Stimulated activated CD8-positive, alpha-beta memory T cell treated with anti-CD3 and anti-CD28 coated beads, Interleukin-7, amount 100 ng/mL, for 24 hours (primary cell): ENCODE measurements at regions not wholly inside any gene's neighbourhood (a gene's known extent, or its start where the extent isn't known, plus 50 kb on each side); places are given as distances from the start of the nearest gene placed in this dataset.

Experiments used
- DNase-seq: peaks from one replicate; pipeline ENCODE4 v3.0.0-alpha.2; 2020; ENCODE audit warnings: low read depth

DNA sequence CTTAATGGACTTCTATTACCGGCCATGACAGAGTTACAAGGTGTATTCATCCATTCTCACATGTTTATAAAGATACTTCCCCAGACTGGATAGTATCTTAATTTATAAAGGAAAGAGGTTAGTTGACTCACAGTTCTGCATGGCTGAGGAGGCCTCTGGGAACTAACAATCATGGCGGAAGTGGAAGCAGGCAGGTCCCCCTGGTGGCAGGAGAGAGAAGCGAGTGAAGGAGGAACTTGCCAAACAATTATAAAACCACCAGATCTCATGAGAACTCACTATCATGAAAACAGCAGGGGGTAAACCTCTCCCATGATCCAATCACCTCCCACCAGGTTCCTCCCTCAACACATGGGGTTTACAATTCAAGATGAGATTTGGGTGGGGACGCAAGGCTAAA lies 170.0 kb upstream of the PDGFD start:
- no peak for DNase-seq

DNA sequence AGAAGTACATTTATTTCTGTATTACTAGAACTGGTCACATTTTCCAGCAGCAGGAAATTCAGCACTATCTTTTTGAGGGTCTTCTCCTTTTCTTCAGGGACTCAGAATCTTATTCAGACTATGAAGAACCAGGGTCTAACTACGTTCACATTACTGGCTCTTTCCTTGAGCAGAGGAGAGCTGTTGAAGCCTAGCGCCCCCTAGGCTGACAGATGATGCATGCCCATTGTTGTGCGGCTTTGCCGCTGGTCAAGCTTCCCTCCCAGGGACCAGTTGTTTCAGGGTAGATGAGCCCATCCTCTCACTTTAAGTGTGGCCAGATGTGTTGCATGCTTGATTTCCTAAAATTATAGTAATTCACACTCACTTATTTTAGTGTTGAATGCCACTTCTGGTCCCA lies 168.2 kb upstream of the PDGFD start:
- no peak for DNase-seq

GRCh38 chr11:104329078-104329665 lies 165.2 kb upstream of the PDGFD start:
- DNase-seq: no peak

- no peak for DNase-seq
Observed at GRCh38 chr11:104328512-104328907, 164.6 kb upstream of the PDGFD start.

DNA sequence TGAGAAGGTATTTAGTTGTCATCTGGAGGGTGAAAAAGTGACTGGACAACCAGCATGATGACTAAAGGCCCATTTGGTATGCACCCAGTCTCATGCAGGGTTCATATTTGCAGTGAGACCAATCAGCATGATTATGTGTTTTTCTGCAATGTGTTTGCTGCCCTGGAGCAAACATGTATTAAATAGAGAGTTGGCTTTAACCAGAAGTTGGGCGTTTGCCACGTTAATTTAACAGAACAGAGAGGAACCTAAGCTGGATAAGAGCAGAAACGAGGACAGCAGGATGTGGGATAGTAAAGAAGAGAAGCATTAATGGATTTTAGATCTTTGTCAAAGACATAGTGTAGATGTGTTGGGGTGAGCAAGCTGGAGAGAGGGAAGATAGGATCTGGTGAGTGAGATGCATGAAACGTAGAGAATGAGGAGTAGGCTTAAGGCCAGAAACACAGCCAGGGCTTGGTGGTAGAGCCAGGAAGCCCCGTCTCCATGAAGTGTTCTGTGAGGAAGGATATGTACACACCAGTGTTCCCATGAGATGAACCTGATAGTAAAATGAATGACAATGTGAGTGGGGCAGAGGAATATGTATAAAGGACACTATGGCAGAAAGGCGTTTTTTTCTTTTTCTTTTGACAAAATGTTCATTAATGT lies 164.0 kb upstream of the PDGFD start:
- DNase-seq: no peak

DNA sequence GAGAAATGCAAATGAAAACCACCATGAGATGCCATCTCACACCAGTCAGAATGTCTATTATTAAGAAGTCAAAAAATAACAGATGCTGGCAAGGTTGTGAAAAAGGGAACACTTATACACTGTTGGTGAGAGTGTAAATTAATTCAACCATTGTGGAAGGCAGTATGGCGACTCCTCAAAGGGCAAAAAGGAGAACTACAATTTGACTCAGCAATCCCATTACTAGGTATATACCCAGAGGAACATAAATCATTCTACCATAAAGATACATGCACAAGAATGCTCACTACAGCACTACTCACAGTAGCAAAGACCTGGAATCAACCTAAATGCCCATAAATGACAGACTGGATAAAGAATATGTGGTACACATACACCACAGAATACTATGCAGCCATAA lies 161.1 kb upstream of the PDGFD start:
- DNase-seq: no peak

GRCh38 chr11:104324276-104324675 lies 160.3 kb upstream of the PDGFD start:
- no peak for DNase-seq

- DNase-seq: no peak
Observed at GRCh38 chr11:104323841-104324240, 159.9 kb upstream of the PDGFD start.

- DNase-seq: no peak
Observed at GRCh38 chr11:104322696-104323095, 158.7 kb upstream of the PDGFD start.

DNA sequence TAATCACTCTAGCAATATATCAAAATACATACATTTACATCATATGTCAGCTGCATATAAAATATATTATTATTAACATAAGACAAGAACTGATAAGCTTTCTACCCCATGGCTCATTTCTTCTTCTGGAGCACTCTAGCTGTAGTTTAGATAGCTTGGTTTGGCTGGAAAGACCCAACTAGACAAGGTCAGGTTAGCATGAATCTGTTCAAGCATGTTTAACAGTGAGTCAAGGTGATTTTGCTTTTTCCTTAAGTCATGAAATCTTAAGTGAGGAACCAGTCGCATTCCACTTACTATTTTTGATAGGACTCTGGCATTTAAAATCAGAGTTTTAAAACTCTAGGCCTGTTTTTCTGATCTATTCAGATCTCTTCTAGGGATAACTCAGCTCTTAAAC lies 157.0 kb upstream of the PDGFD start:
- no peak for DNase-seq

GRCh38 chr11:104320097-104320496 lies 156.2 kb upstream of the PDGFD start:
- DNase-seq: no peak

DNA sequence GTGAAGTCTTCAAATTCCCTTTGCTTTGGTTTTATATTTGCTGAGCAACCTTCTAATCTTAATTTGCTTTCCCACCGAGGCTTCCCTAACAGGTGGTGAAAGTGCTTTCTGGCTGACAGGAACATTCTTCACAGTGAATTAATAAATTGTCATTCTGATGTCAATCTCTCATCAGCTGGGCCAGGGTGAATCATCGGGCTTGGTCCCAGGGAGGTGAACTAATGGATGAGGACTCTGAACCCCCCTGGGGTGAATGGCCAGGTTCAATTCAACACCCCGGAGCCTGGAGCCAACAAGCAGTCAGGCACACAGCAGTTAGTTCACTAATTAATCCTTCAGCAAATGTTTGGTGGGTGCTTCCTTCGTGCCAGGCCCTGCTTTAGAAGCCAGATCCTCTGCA lies 155.4 kb upstream of the PDGFD start:
- no peak for DNase-seq

GRCh38 chr11:104306862-104307474 lies 143.0 kb upstream of the PDGFD start:
- DNase-seq: no peak

DNA sequence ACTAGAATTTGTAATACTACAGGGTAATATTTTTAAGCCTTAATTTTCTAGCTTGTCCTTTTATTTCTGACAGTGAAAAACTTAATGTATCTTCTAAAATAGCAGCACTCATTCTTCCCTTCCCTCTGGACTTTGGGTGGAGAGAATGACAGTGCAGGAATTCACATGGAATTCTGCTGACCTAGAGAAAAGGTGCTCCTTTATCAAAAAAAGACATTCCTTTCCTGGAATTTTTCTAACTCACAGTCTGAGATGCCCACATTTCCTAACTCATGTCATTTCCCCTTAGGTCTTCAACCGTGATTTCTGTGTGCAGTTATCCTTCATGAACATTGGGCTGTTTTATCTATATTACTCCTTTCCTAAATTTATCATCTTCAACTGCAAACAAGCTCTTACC lies 137.8 kb upstream of the PDGFD start:
- no peak for DNase-seq

GRCh38 chr11:104291646-104292045 lies 127.7 kb upstream of the PDGFD start:
- DNase-seq: no peak

DNA sequence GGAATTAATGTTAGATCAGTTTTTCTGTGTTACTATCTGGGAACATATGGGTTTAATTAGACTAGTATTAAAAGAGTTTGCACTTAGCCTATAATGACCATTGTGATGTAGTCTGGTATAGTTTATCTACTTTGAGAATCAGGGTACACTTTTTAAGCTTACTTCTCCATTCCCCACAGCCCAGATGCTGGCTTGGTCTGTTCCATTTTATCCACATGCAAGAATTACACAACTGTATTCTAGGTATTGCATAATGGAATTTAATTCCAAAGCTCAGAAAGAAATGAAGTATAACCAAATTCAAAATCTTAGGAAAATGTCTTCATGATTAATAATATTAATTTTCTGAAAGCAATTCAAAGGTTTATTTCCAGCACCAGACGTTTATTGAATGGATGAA lies 122.2 kb upstream of the PDGFD start:
- DNase-seq: no peak

DNA sequence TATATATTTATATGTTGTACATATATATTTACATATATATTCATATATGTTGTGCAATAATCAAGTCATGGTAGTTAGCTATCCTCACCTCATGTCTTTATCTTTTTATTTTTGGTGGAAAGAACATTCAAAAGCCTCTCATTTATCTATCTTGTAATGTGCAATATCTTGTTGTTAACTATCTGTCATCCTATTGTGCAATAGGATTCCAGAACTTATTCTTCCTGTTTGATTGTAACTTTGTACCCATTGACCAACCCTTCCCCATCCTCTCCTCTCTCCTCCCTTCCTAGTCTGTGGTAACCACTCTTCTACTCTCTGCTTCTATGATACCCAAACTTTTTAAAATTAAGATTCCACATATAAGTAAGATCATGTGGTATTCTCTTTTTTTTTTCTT lies 115.6 kb upstream of the PDGFD start:
- DNase-seq: no peak

DNA sequence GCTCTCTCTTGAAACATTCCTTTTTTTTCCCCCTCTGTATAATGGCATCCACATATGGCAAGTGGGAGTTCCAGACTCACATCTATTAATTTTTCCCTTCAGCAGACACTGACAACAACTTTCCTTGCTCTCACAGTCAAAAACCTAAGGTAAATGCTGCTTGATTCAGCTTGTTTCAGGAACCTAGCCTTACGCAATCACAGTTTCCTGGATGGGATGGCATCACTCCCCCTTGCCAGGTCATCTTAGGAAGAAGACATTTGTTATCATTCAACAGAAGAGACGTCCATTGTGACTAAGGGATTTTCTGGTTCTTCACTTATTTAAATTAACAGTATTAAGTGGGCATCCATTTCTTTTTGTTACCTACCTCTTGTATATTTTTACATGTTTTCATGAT lies 112.0 kb upstream of the PDGFD start:
- DNase-seq: no peak

DNA sequence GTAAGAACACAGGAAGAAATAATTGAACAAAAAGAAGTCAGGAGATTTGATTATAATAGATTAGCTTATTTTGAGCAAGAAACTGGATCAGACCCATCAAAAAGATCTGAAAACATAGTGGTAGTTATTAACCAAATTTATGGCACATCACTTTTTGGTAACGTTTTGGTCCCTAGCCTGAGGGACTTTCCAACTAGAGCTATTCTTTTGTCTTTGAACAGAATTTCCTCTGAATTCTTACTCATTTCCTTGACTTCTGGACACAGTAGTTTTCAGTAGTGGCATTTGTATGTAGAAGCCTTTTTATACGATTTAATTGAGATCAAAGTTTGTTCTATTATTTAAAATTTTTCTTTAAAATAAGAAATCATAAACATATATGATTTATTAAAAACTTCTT lies 96.5 kb upstream of the PDGFD start:
- DNase-seq: no peak

DNA sequence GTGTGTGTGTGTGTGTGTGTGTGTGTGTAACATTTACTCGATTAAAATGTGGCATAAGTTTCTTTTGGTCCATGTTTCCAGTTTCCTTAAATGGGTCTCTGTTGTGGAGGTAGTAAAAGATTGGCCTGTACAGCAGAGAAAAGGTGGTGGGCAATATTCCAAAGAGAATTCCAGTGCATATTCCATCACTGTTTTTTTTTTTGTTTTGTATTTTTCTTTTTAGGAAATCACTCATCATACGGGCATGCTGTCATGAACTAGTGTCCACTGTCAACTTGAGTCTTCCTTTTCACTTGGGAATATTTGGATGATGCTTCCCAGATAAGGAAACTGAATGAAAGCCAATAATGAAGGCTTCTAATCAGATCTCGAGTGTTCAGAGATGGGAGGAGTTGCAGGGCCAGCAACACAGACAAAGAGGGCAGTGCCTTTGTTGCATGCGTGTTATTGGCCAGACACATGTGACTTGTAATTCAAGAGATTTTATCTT lies 95.2 kb upstream of the PDGFD start:
- DNase-seq: no peak

DNA sequence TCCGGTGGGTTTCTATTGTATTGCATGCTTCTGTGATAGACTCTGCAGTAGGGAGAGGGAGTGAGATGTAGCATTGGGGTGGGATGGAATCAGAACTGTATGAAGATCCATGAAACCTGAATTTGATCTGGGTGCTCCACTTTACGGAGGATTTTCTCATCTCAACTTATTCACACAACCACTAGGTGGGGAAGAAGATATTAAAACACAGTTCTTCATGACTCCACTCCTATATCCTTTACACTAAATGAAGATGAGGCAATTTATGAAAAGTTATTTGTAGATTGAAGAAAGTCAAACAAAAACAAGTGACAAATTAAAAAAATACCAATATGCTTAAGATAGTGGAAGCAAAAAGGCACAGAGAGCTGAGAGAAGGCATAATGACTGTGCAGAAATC lies 92.6 kb upstream of the PDGFD start:
- no peak for DNase-seq

DNA sequence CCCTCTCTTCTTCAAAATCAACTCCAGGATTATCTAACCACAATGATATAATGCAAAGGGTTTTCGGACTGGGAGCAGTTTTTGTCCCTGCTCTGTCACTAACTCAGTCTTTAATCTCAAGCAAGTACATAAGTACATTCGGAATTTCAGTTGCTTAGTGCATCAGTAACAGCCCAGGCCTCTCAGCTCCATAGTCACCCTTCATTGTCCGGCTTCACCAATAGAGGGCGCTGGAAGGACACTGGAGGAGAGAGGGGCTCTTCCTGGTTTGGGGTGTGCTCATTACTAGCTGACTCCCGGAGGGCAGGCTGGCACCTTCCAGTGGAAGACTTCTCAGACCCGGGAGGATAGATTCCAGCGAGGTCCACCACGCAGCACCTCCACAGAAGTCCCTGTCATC lies 90.4 kb upstream of the PDGFD start:
- peak; percentile 1 for DNase-seq

DNA sequence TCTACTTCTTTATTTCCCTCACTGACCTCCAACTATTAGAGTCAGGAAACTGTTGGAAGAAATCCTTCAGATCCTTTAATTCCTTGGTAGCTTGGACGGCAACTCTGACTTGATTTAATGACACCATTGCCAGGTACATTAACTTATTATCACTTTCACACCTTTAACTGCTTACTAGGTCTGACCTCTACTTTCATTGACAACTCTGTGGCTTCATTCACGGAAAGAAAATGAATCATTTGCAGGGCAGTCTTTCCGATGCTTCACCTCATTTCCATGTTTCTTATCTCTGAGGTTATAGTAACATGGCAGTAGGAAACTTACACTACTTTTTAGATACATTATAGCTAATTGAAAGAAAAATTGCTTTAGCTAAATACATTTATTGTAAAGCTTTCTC lies 82.6 kb upstream of the PDGFD start:
- no peak for DNase-seq

DNA sequence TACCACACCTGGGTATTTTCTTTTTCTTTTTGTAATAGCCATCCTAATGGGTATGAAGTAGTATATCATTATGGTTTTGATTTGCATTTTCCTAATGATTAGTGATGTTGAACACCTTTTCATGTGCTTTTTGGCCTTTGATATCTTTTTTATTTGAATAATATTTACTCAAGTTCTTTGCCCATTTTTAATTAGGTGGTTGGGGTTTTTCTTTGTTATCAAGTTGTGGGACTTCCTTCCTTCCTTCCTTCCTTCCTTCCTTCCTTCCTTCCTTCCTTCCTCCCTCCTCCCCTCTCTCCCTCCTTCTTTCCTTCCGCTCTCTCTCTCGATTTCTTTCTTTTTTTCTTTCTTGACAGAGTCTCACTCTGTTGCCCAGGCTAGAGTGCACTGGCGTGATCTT lies 75.0 kb upstream of the PDGFD start:
- no peak for DNase-seq
